C4-2B (cell line): ENCODE measurements at regions not wholly inside any gene's neighbourhood (a gene's known extent, or its start where the extent isn't known, plus 50 kb on each side); places are given as distances from the start of the nearest gene placed in this dataset.
"Not testable (repeated sequence)": the region's sequence is repeated elsewhere in the genome, so short reads cannot be mapped to it uniquely, and the experiment has no call there.

Experiments
- ZFX ChIP-seq: fragments of 450-650 bp; IDR thresholded peaks from 2 replicates; pipeline ENCODE4 v1.6.1; 2017
- TF ChIP-seq, protein P1 (sequence below): fragments of 450-650 bp; conservative IDR thresholded peaks from 2 replicates; pipeline ENCODE4 v1.5.1; 2017; ENCODE audit warnings: mild to moderate bottlenecking

DNA sequence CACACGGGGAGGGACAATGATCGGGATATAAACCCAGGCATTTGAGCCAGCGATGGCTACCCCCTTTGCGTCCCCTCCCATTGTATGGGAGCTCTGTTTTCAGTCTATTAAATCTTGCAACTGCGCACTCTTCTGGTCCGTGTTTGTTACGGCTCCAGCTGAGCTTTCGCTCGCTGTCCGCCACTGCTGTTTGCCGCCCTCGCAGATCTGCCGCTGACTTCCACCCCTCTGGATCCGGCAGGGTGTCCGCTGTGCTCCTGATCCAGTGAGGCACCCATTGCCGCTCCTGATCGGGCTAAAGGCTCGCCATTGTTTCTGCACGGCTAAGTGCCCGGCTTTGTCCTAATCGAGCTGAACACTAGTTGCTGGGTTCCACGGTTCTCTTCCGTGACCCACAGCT is 87.3 kb downstream of the ASB1 start:
- TF ChIP-seq, protein P1, sequence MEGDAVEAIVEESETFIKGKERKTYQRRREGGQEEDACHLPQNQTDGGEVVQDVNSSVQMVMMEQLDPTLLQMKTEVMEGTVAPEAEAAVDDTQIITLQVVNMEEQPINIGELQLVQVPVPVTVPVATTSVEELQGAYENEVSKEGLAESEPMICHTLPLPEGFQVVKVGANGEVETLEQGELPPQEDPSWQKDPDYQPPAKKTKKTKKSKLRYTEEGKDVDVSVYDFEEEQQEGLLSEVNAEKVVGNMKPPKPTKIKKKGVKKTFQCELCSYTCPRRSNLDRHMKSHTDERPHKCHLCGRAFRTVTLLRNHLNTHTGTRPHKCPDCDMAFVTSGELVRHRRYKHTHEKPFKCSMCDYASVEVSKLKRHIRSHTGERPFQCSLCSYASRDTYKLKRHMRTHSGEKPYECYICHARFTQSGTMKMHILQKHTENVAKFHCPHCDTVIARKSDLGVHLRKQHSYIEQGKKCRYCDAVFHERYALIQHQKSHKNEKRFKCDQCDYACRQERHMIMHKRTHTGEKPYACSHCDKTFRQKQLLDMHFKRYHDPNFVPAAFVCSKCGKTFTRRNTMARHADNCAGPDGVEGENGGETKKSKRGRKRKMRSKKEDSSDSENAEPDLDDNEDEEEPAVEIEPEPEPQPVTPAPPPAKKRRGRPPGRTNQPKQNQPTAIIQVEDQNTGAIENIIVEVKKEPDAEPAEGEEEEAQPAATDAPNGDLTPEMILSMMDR: not testable (repeated sequence)
- TF ChIP-seq ZFX: not testable (repeated sequence)
